ENCODE measurements at regions not wholly inside any gene's neighbourhood (a gene's known extent, or its start where the extent isn't known, plus 50 kb on each side); places are given as distances from the start of the nearest gene placed in this dataset.

- no peaks in the 10 kb centered on the region for H3K36me3 ChIP-seq (ENCODE audit: insufficient read depth, low read length, poor library complexity, severe bottlenecking)
- no peaks in the 10 kb centered on the region for H3K4me1 ChIP-seq (ENCODE audit: insufficient read depth, low read length, poor library complexity, severe bottlenecking)
- intact Hi-C loops (cut with micrococcal nuclease; ENCODE audit: unreplicated experiment), result no loop called here
- POLR2A ChIA-PET (ENCODE audit: low non-redundant PET), result no interaction called here
- no peak for DNase-seq (ENCODE audit: low spot score)
- H3K27me3 ChIP-seq (replicated peaks; ENCODE audit: insufficient read depth, low read depth, low read length, poor library complexity), result no peaks in the 10 kb centered on the region
- no peak overlapping the region for H3K27ac ChIP-seq (ENCODE audit: low read depth, low read length, poor library complexity, severe bottlenecking)
- H3K4me3 ChIP-seq (ENCODE audit: low read depth, low read length, poor library complexity, severe bottlenecking), result no peak overlapping the region
- TF ChIP-seq EZH2 (IDR thresholded peaks at IDR 0.05; ENCODE audit: borderline replicate concordance, low read depth, low read length, poor library complexity, severe bottlenecking), result no peak
- TF ChIP-seq, protein P1, sequence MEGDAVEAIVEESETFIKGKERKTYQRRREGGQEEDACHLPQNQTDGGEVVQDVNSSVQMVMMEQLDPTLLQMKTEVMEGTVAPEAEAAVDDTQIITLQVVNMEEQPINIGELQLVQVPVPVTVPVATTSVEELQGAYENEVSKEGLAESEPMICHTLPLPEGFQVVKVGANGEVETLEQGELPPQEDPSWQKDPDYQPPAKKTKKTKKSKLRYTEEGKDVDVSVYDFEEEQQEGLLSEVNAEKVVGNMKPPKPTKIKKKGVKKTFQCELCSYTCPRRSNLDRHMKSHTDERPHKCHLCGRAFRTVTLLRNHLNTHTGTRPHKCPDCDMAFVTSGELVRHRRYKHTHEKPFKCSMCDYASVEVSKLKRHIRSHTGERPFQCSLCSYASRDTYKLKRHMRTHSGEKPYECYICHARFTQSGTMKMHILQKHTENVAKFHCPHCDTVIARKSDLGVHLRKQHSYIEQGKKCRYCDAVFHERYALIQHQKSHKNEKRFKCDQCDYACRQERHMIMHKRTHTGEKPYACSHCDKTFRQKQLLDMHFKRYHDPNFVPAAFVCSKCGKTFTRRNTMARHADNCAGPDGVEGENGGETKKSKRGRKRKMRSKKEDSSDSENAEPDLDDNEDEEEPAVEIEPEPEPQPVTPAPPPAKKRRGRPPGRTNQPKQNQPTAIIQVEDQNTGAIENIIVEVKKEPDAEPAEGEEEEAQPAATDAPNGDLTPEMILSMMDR (conservative IDR thresholded peaks at IDR 0.05; ENCODE audit: low read depth, low read length), result no peak
- no TSS peak for BruUV-seq (replicated peaks)
- CTCF ChIA-PET, result no interaction called here
- H3K9me3 ChIP-seq (ENCODE audit: low read depth, low read length, poor library complexity, severe bottlenecking), result no peaks in the 10 kb centered on the region
These were observed 636.8 kb upstream of the CCDC179 start for GRCh38 chr11:23497040-23497439.

DNA sequence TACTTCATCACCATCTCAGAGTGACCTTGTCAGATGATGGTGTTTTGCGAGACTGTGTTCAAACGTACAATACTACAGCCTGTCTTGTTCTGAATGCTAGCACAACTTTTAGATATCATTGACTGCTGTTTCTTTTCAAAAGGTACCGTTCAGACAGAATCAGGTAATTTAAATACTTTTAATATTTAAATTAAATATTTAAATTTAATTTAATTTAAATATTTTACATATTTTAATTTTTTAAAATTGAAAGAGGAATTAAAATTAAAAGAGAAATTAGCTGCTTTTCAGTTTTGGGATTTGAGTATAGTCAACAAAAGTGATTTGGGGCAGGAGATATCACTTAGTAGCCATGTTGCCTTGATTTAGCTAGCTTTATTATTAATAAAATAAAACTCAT, 642.1 kb upstream of the CCDC179 start:
- CTCF ChIA-PET, result no interaction called here
- H3K4me1 ChIP-seq (ENCODE audit: insufficient read depth, low read length, poor library complexity, severe bottlenecking), result no peaks in the 10 kb centered on the region

DNA sequence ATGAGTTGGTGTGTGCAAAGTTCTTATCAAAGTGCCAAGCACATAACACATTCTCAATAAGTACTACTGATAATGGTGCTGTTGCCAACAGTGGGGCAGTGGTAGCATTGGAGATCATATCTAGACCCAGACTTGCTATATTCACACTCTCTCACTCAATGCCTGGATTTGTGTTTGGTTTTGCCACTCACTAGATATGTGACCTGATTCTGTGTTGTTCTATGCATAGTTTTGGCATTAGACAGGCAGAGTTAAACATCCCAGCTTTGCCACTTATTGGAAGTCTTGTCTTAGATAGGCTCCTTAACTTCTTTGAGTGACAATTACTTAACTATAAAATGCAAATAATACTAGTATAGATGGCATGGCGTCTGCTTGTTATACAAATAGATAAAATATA, 642.6 kb upstream of the CCDC179 start:
- H3K4me3 ChIP-seq (ENCODE audit: low read depth, low read length, poor library complexity, severe bottlenecking), result no peak overlapping the region
- intact Hi-C loops (cut with micrococcal nuclease; ENCODE audit: unreplicated experiment), result no loop called here
- H3K27me3 ChIP-seq (replicated peaks; ENCODE audit: insufficient read depth, low read depth, low read length, poor library complexity), result no peaks in the 10 kb centered on the region
- no TSS peak for BruUV-seq (replicated peaks)
- H3K27ac ChIP-seq (ENCODE audit: low read depth, low read length, poor library complexity, severe bottlenecking), result no peak overlapping the region
- no peaks in the 10 kb centered on the region for H3K9me3 ChIP-seq (ENCODE audit: low read depth, low read length, poor library complexity, severe bottlenecking)
- no peaks in the 10 kb centered on the region for H3K4me1 ChIP-seq (ENCODE audit: insufficient read depth, low read length, poor library complexity, severe bottlenecking)
- TF ChIP-seq EZH2 (IDR thresholded peaks at IDR 0.05; ENCODE audit: borderline replicate concordance, low read depth, low read length, poor library complexity, severe bottlenecking), result no peak
- TF ChIP-seq, protein P1 (conservative IDR thresholded peaks at IDR 0.05; ENCODE audit: low read depth, low read length), result no peak
- no peak for DNase-seq (ENCODE audit: low spot score)
- ChIA-PET CTCF (no interaction called here), POLR2A (ENCODE audit: low non-redundant PET) (no interaction called here)
- H3K36me3 ChIP-seq (ENCODE audit: insufficient read depth, low read length, poor library complexity, severe bottlenecking), result no peaks in the 10 kb centered on the region

More for the DNA sequence above, 642.1 kb upstream of the CCDC179 start:
- Histone ChIP-seq H3K36me3 (ENCODE audit: insufficient read depth, low read length, poor library complexity, severe bottlenecking) (no peaks in the 10 kb centered on the region), H3K9me3 (ENCODE audit: low read depth, low read length, poor library complexity, severe bottlenecking) (no peaks in the 10 kb centered on the region), H3K4me3 (ENCODE audit: low read depth, low read length, poor library complexity, severe bottlenecking) (no peak overlapping the region), H3K27ac (ENCODE audit: low read depth, low read length, poor library complexity, severe bottlenecking) (no peak overlapping the region), H3K27me3 (replicated peaks; ENCODE audit: insufficient read depth, low read depth, low read length, poor library complexity) (no peaks in the 10 kb centered on the region)
- TF ChIP-seq EZH2 (IDR thresholded peaks at IDR 0.05; ENCODE audit: borderline replicate concordance, low read depth, low read length, poor library complexity, severe bottlenecking), result no peak
- TF ChIP-seq, protein P1 (conservative IDR thresholded peaks at IDR 0.05; ENCODE audit: low read depth, low read length), result no peak
- DNase-seq (ENCODE audit: low spot score), result no peak
- POLR2A ChIA-PET (ENCODE audit: low non-redundant PET), result no interaction called here
- BruUV-seq (replicated peaks), result no TSS peak
- intact Hi-C loops (cut with micrococcal nuclease; ENCODE audit: unreplicated experiment), result no loop called here
